GM21529 (cell line): ENCODE measurements at regions not wholly inside any gene's neighbourhood (a gene's known extent, or its start where the extent isn't known, plus 50 kb on each side); places are given as distances from the start of the nearest gene placed in this dataset.

Experiments used
- ATAC-seq: cut with Tn5 transposase; IDR thresholded peaks from one replicate; pipeline ENCODE4 v1.9.1; 2021; ENCODE audit not compliant: unreplicated experiment

- ATAC-seq, result no peak
Observed at GRCh38 chr3:178388473-178388872, 147.8 kb upstream of the KCNMB2 start.

GRCh38 chr3:178389258-178389657, 147.0 kb upstream of the KCNMB2 start:
- ATAC-seq, result no peak

GRCh38 chr3:178392511-178392926, 143.7 kb upstream of the KCNMB2 start:
- ATAC-seq, result no peak

- ATAC-seq, result no peak
Observed at GRCh38 chr3:178393146-178393545, 143.1 kb upstream of the KCNMB2 start.

GRCh38 chr3:178393824-178394223, 142.4 kb upstream of the KCNMB2 start:
- no peak for ATAC-seq

- ATAC-seq, result no peak
Observed at GRCh38 chr3:178396318-178396717, 139.9 kb upstream of the KCNMB2 start.

GRCh38 chr3:178397202-178397601, 139.0 kb upstream of the KCNMB2 start:
- no peak for ATAC-seq

- ATAC-seq, result no peak
Observed at GRCh38 chr3:178397836-178398235, 138.4 kb upstream of the KCNMB2 start.

- ATAC-seq, result no peak
Observed at GRCh38 chr3:178404961-178405360, 131.3 kb upstream of the KCNMB2 start.

GRCh38 chr3:178405531-178405930, 130.7 kb upstream of the KCNMB2 start:
- ATAC-seq, result no peak

- no peak for ATAC-seq
Observed at GRCh38 chr3:178406206-178406605, 130.0 kb upstream of the KCNMB2 start.

- no peak for ATAC-seq
Observed at GRCh38 chr3:178415384-178415783, 120.9 kb upstream of the KCNMB2 start.

GRCh38 chr3:178417736-178418135, 118.5 kb upstream of the KCNMB2 start:
- no peak for ATAC-seq

- ATAC-seq, result peak; percentile 62
Observed at GRCh38 chr3:178419071-178419470, 117.2 kb upstream of the KCNMB2 start.

- ATAC-seq, result no peak
Observed at GRCh38 chr3:178420033-178420432, 116.2 kb upstream of the KCNMB2 start.

- no peak for ATAC-seq
Observed at GRCh38 chr3:178421069-178421468, 115.2 kb upstream of the KCNMB2 start.

- ATAC-seq, result no peak
Observed at GRCh38 chr3:178422406-178422805, 113.8 kb upstream of the KCNMB2 start.

GRCh38 chr3:178428037-178428436, 108.2 kb upstream of the KCNMB2 start:
- no peak for ATAC-seq

- peak; percentile 46 for ATAC-seq
Observed at GRCh38 chr3:178434206-178434805, 101.9 kb upstream of the KCNMB2 start.

GRCh38 chr3:178435575-178435974, 100.7 kb upstream of the KCNMB2 start:
- no peak for ATAC-seq

- ATAC-seq, result peak; percentile 61
Observed at GRCh38 chr3:178436773-178437172, 99.5 kb upstream of the KCNMB2 start.

- no peak for ATAC-seq
Observed at GRCh38 chr3:178437236-178437635, 99.0 kb upstream of the KCNMB2 start.

- ATAC-seq, result no peak
Observed at GRCh38 chr3:178439504-178439903, 96.7 kb upstream of the KCNMB2 start.
